HEK293 (cell line): ENCODE measurements at regions not wholly inside any gene's neighbourhood (a gene's known extent, or its start where the extent isn't known, plus 50 kb on each side); places are given as distances from the start of the nearest gene placed in this dataset.

ENCODE experiments used
- CTCF ChIP-seq: fragments of 450-650 bp; formaldehyde crosslinking; IDR thresholded peaks from 2 replicates; pipeline ENCODE4 v1.5.1; 2016; ENCODE audit warnings: missing biosample characterization, missing genetic modification characterization
- IKZF3 ChIP-seq: fragments of 450-650 bp; IDR thresholded peaks from 2 replicates; pipeline ENCODE4 v1.5.0; 2018; ENCODE audit warnings: missing biosample characterization, mild to moderate bottlenecking, missing genetic modification characterization, moderate library complexity
- TCF7L2 ChIP-seq: IDR thresholded peaks from 2 replicates; pipeline ENCODE4 v1.6.1; 2011; ENCODE audit warnings: low read depth, mild to moderate bottlenecking, inconsistent platforms, low read length, moderate library complexity, borderline replicate concordance
- TRIM28 ChIP-seq: IDR thresholded peaks from 2 replicates; pipeline ENCODE4 v1.6.1; 2011; ENCODE audit warnings: low read length, control low read depth, borderline replicate concordance
- YY2 ChIP-seq: fragments of 450-650 bp; formaldehyde crosslinking; IDR thresholded peaks from 2 replicates; pipeline ENCODE4 v1.5.1; 2016; ENCODE audit warnings: missing biosample characterization, missing genetic modification characterization
- ZBTB49 ChIP-seq: fragments of 450-650 bp; formaldehyde crosslinking; IDR thresholded peaks from 2 replicates; pipeline ENCODE4 v1.5.1; 2016; ENCODE audit warnings: missing biosample characterization, missing genetic modification characterization, low read depth
- ZNF335 ChIP-seq: fragments of 450-650 bp; formaldehyde crosslinking; conservative IDR thresholded peaks from 2 replicates; pipeline ENCODE4 v1.5.1; 2016; ENCODE audit warnings: missing biosample characterization, missing genetic modification characterization
- ZNF549 ChIP-seq: fragments of 450-650 bp; IDR thresholded peaks from 2 replicates; pipeline ENCODE4 v1.5.1; 2018; ENCODE audit warnings: missing biosample characterization, missing genetic modification characterization, mild to moderate bottlenecking, inconsistent platforms, moderate library complexity
- ZNF600 ChIP-seq: fragments of 450-650 bp; formaldehyde crosslinking; IDR thresholded peaks from 2 replicates; pipeline ENCODE4 v1.5.1; 2016; ENCODE audit warnings: missing biosample characterization, missing genetic modification characterization
- ZNF626 ChIP-seq: fragments of 450-650 bp; sonication (Bioruptor Pico); formaldehyde crosslinking; IDR thresholded peaks from 2 replicates; pipeline ENCODE4 v1.5.1; 2018; ENCODE audit warnings: missing biosample characterization, missing genetic modification characterization, inconsistent platforms
- ZNF768 ChIP-seq: fragments of 450-650 bp; formaldehyde crosslinking; IDR thresholded peaks from 2 replicates; pipeline ENCODE4 v1.5.1; 2018; ENCODE audit warnings: missing biosample characterization, mild to moderate bottlenecking, missing genetic modification characterization
- TF ChIP-seq, protein P1 (sequence below): sonication (generic); formaldehyde crosslinking; IDR thresholded peaks from 2 replicates; pipeline ENCODE4 v1.8.1; 2022; ENCODE audit warnings: mild to moderate bottlenecking, moderate library complexity, missing genetic modification reagents

GRCh38 chr5:90050103-90050502, 359.5 kb downstream of the CETN3 start:
- TF ChIP-seq, protein P1, sequence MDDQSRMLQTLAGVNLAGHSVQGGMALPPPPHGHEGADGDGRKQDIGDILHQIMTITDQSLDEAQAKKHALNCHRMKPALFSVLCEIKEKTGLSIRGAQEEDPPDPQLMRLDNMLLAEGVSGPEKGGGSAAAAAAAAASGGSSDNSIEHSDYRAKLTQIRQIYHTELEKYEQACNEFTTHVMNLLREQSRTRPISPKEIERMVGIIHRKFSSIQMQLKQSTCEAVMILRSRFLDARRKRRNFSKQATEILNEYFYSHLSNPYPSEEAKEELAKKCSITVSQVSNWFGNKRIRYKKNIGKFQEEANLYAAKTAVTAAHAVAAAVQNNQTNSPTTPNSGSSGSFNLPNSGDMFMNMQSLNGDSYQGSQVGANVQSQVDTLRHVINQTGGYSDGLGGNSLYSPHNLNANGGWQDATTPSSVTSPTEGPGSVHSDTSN = no peak
- TF ChIP-seq CTCF (tag by site-specific recombination) (no peak), ZNF768 (tag by site-specific recombination) (no peak), IKZF3 (tag by site-specific recombination) (no peak), ZNF549 (tag by site-specific recombination) (no peak), ZNF626 (tag by site-specific recombination) (no peak), ZBTB49 (tag by site-specific recombination) (no peak), ZNF335 (tag by site-specific recombination) (no peak), TCF7L2 (no peak), YY2 (tag by site-specific recombination) (no peak), ZNF600 (tag by site-specific recombination) (no peak), TRIM28 (no peak)
